AG09309 (cell line): ENCODE measurements at regions not wholly inside any gene's neighbourhood (a gene's known extent, or its start where the extent isn't known, plus 50 kb on each side); places are given as distances from the start of the nearest gene placed in this dataset.
"Not testable (repeated sequence)": the region's sequence is repeated elsewhere in the genome, so short reads cannot be mapped to it uniquely, and the experiment has no call there.

ENCODE experiments used
- DNase-seq: peaks from one replicate; pipeline ENCODE4 v3.0.0-alpha.2; 2010; ENCODE audit warnings: low read depth
- H3K4me3 ChIP-seq: 2 replicates; pipeline ENCODE4 v1.5.1; 2011; ENCODE audit warnings: mild to moderate bottlenecking, low read depth, low read length, moderate library complexity; ENCODE audit not compliant: control insufficient read depth
- CTCF ChIP-seq: IDR thresholded peaks from 2 replicates; pipeline ENCODE4 v1.5.1; 2011; ENCODE audit warnings: mild to moderate bottlenecking, low read depth, low read length, inconsistent platforms; ENCODE audit not compliant: insufficient read depth, control insufficient read depth; ENCODE audit errors: missing control alignments

GRCh38 chr5:85337435-85337834, 952.8 kb upstream of the EDIL3 start:
- TF ChIP-seq CTCF: no peak
- no peak overlapping the region for H3K4me3 ChIP-seq
- DNase-seq: no peak

GRCh38 chr5:85340790-85341189, 956.1 kb upstream of the EDIL3 start:
- TF ChIP-seq CTCF: no peak
- no peak for DNase-seq
- no peak overlapping the region for H3K4me3 ChIP-seq

GRCh38 chr5:85345818-85346217, 961.1 kb upstream of the EDIL3 start:
- no peak for TF ChIP-seq CTCF
- no peak overlapping the region for H3K4me3 ChIP-seq
- no peak for DNase-seq

GRCh38 chr5:85357309-85357708, 972.6 kb upstream of the EDIL3 start:
- no peak overlapping the region for H3K4me3 ChIP-seq
- no peak for TF ChIP-seq CTCF
- no peak for DNase-seq

- no peak overlapping the region for H3K4me3 ChIP-seq
- TF ChIP-seq CTCF: no peak
- DNase-seq: no peak
These were observed 990.8 kb upstream of the EDIL3 start for GRCh38 chr5:85375525-85375924.

GRCh38 chr5:85388770-85389169, 1004.1 kb upstream of the EDIL3 start:
- no peak for DNase-seq
- H3K4me3 ChIP-seq: no peak overlapping the region
- TF ChIP-seq CTCF: no peak

- H3K4me3 ChIP-seq, DNase-seq: not testable (repeated sequence)
These were observed 1007.6 kb upstream of the EDIL3 start for GRCh38 chr5:85392309-85392708.
